GM12878 (cell line): ENCODE measurements at regions not wholly inside any gene's neighbourhood (a gene's known extent, or its start where the extent isn't known, plus 50 kb on each side); places are given as distances from the start of the nearest gene placed in this dataset.

ENCODE experiments used
- ATAC-seq: fragments of 200-7000 bp; cut with Tn5 transposase; 3 replicates; pipeline ENCODE4 v1.9.1; 2020; ENCODE audit warnings: mild to moderate bottlenecking, moderate library complexity
- BruUV-seq: library from RNA; stranded (reverse); fragments of 400-500 nt; replicated peaks from 2 replicates; lab custom pipeline; 2021; lab: Mats Ljungman, UMichigan
- CTCF ChIA-PET: fragments of 300-600 bp; sonication (Branson Sonifier 250); formaldehyde crosslinking; extraction: SDS; loops from one replicate; lab custom pipeline; 2021; ENCODE audit warnings: inconsistent platforms; lab: Yijun Ruan, JAX
- POLR2A ChIA-PET: fragments of 350-600 bp; formaldehyde crosslinking; extraction: SDS; loops from one replicate; lab custom pipeline; 2021; ENCODE audit warnings: inconsistent platforms; lab: Charles Lee
- RAD21 ChIA-PET: fragments of 300-600 bp; sonication (Branson Sonifier 250); formaldehyde crosslinking; loops from one replicate; lab custom pipeline; 2023; ENCODE audit warnings: antibody characterized with exemption; ENCODE audit not compliant: unreplicated experiment; lab: Charles Lee
- SMC1A ChIA-PET: fragments of 300-600 bp; sonication (Branson Sonifier 250); formaldehyde crosslinking; loops from one replicate; lab custom pipeline; 2023; ENCODE audit not compliant: unreplicated experiment, uncharacterized antibody; lab: Charles Lee
- DNase-seq: peaks from one replicate; pipeline ENCODE4 v3.0.0-alpha.2; 2011; ENCODE audit warnings: low read depth, low spot score
- FAIRE-seq: peaks from 3 replicates; lab custom pipeline; 2011; peaks lifted over from hg19 to GRCh38; lab: Jason Lieb, UNC
- H2AFZ ChIP-seq: 2 replicates; pipeline ENCODE4 v1.6.0; 2011; ENCODE audit warnings: low read depth, low read length, control low read depth; ENCODE audit not compliant: control insufficient read depth
- H3K27ac ChIP-seq: 2 replicates; pipeline ENCODE4 v1.5.1; 2011; ENCODE audit warnings: control low read depth; ENCODE audit not compliant: control insufficient read depth, insufficient read depth
- H3K27me3 ChIP-seq, 2 experiments: replicated peaks in 1 of 2; 2 replicates each; pipeline versions ENCODE4 v1.6.0 to v1.6.1; 2011; ENCODE audit warnings: low read length in 1 of 2; ENCODE audit not compliant: control insufficient read depth in 2 of 2, insufficient read depth in 2 of 2
- H3K36me3 ChIP-seq, 2 experiments: 2 replicates each; pipeline ENCODE4 v1.5.1; 2011; ENCODE audit warnings: low read length in 1 of 2; ENCODE audit not compliant: control insufficient read depth in 2 of 2, insufficient read depth in 2 of 2
- H3K4me1 ChIP-seq: 2 replicates; pipeline ENCODE4 v1.6.1; 2011; ENCODE audit warnings: mild to moderate bottlenecking, low read length, moderate library complexity, mixed read lengths; ENCODE audit not compliant: control insufficient read depth, insufficient read depth
- H3K4me2 ChIP-seq: 2 replicates; pipeline ENCODE4 v1.6.0; 2011; ENCODE audit warnings: control low read depth; ENCODE audit not compliant: control insufficient read depth, insufficient read depth
- H3K4me3 ChIP-seq: fragments of 200-600 bp; sonication (generic); 2 replicates; pipeline ENCODE4 v1.5.1; 2016
- H3K79me2 ChIP-seq: 2 replicates; pipeline ENCODE4 v1.6.0; 2011; ENCODE audit warnings: low read length; ENCODE audit not compliant: control insufficient read depth, insufficient read depth
- H3K9ac ChIP-seq: 2 replicates; pipeline ENCODE4 v1.8.0; 2011; ENCODE audit warnings: low read length, control low read depth, mixed read lengths; ENCODE audit not compliant: control insufficient read depth, insufficient read depth
- H3K9me3 ChIP-seq: replicated peaks from 3 replicates; pipeline ENCODE4 v1.5.1; 2011; ENCODE audit warnings: mild to moderate bottlenecking, low read length; ENCODE audit not compliant: control insufficient read depth, insufficient read depth
- H4K20me1 ChIP-seq: 2 replicates; pipeline ENCODE4 v1.6.0; 2011; ENCODE audit not compliant: control insufficient read depth, insufficient read depth
- CEBPB ChIP-seq, 2 experiments: fragments of 150-350 bp in 1 of 2; IDR thresholded peaks; 2 replicates each; pipeline ENCODE4 v1.6.1; 2012 to 2014; ENCODE audit warnings: low read depth in 2 of 2, low read length in 2 of 2, borderline replicate concordance in 1 of 2, inconsistent platforms in 1 of 2
- CHD2 ChIP-seq: IDR thresholded peaks from 2 replicates; pipeline ENCODE4 v1.6.1; 2011; ENCODE audit warnings: low read depth, low read length, improper control_type of control experiment, borderline replicate concordance
- FOS ChIP-seq: IDR thresholded peaks from 3 replicates; pipeline ENCODE4 v1.6.1; 2011; ENCODE audit warnings: borderline replicate concordance; ENCODE audit not compliant: insufficient read length; ENCODE audit errors: extremely low read depth
- IKZF1 ChIP-seq: fragments of 450-650 bp; conservative IDR thresholded peaks from 2 replicates; pipeline ENCODE4 v1.6.1; 2017; ENCODE audit warnings: antibody characterized with exemption, mild to moderate bottlenecking
- MXI1 ChIP-seq: fragments of 150-350 bp; IDR thresholded peaks from 2 replicates; pipeline ENCODE4 v1.6.1; 2011; ENCODE audit warnings: low read depth, mild to moderate bottlenecking, inconsistent platforms, low read length, improper control_type of control experiment
- NFIC ChIP-seq: IDR thresholded peaks from 2 replicates; pipeline ENCODE4 v1.6.1; 2012; ENCODE audit warnings: low read depth, mild to moderate bottlenecking, inconsistent platforms, low read length, moderate library complexity
- RAD51 ChIP-seq: fragments of 450-650 bp; IDR thresholded peaks from 2 replicates; pipeline ENCODE4 v1.6.1; 2016; ENCODE audit warnings: moderate library complexity, mild to moderate bottlenecking, inconsistent platforms
- SKIL ChIP-seq: fragments of 450-650 bp; IDR thresholded peaks from 2 replicates; pipeline ENCODE4 v1.6.1; 2017; ENCODE audit warnings: mild to moderate bottlenecking, low read depth, inconsistent platforms; ENCODE audit not compliant: poor library complexity, severe bottlenecking
- WRNIP1 ChIP-seq: IDR thresholded peaks from 2 replicates; pipeline ENCODE4 v1.6.1; 2011; ENCODE audit warnings: low read depth, low read length, improper control_type of control experiment, borderline replicate concordance
- WGBS: methylation state at CpG from one replicate; pipeline ENCODE4 v1.1.6; 2016; ENCODE audit warnings: low lambda C conversion rate; ENCODE audit not compliant: insufficient replicate concordance, insufficient coverage; ENCODE audit errors: missing lambda C conversion rate; 5-methylcytosine and 5-hydroxymethylcytosine counted together
- in situ Hi-C: fragments of 300-500 bp; cut with MboI; formaldehyde crosslinking; loops from 9 replicates; pipeline ENCODE4 v1.14.3; 2018; ENCODE audit warnings: mixed read lengths
- intact Hi-C: fragments of 100-400 bp; cut with micrococcal nuclease; formaldehyde crosslinking; loops from one replicate; pipeline ENCODE4 v1.14.2; 2022; ENCODE audit not compliant: unreplicated experiment
- TF ChIP-seq, protein P1 (sequence below): fragments of 450-650 bp; IDR thresholded peaks from 2 replicates; pipeline ENCODE4 v1.6.1; 2016; ENCODE audit warnings: mild to moderate bottlenecking, moderate library complexity, borderline replicate concordance
- TF ChIP-seq, protein P2 (sequence below): fragments of 450-650 bp; conservative IDR thresholded peaks from 2 replicates; pipeline ENCODE4 v1.6.1; 2017; ENCODE audit warnings: mild to moderate bottlenecking, moderate library complexity

- FAIRE-seq (no peak), ATAC-seq (no peak), DNase-seq (no peak)
- in situ Hi-C loops (no loop called here), intact Hi-C loops (no loop called here)
- TF ChIP-seq MXI1: no peak
- TF ChIP-seq SKIL: no peak
- TF ChIP-seq WRNIP1: no peak
- TF ChIP-seq, protein P1, sequence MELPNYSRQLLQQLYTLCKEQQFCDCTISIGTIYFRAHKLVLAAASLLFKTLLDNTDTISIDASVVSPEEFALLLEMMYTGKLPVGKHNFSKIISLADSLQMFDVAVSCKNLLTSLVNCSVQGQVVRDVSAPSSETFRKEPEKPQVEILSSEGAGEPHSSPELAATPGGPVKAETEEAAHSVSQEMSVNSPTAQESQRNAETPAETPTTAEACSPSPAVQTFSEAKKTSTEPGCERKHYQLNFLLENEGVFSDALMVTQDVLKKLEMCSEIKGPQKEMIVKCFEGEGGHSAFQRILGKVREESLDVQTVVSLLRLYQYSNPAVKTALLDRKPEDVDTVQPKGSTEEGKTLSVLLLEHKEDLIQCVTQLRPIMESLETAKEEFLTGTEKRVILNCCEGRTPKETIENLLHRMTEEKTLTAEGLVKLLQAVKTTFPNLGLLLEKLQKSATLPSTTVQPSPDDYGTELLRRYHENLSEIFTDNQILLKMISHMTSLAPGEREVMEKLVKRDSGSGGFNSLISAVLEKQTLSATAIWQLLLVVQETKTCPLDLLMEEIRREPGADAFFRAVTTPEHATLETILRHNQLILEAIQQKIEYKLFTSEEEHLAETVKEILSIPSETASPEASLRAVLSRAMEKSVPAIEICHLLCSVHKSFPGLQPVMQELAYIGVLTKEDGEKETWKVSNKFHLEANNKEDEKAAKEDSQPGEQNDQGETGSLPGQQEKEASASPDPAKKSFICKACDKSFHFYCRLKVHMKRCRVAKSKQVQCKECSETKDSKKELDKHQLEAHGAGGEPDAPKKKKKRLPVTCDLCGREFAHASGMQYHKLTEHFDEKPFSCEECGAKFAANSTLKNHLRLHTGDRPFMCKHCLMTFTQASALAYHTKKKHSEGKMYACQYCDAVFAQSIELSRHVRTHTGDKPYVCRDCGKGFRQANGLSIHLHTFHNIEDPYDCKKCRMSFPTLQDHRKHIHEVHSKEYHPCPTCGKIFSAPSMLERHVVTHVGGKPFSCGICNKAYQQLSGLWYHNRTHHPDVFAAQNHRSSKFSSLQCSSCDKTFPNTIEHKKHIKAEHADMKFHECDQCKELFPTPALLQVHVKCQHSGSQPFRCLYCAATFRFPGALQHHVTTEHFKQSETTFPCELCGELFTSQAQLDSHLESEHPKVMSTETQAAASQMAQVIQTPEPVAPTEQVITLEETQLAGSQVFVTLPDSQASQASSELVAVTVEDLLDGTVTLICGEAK: no peak
- no peak for TF ChIP-seq RAD51
- TF ChIP-seq CEBPB (IDR thresholded peaks at IDR 0.05; ENCODE audit: borderline replicate concordance in 1 of 2, low read depth in 2 of 2, low read length in 2 of 2): no peak
- TF ChIP-seq IKZF1: no peak
- TF ChIP-seq CHD2: no peak
- TF ChIP-seq, protein P2, sequence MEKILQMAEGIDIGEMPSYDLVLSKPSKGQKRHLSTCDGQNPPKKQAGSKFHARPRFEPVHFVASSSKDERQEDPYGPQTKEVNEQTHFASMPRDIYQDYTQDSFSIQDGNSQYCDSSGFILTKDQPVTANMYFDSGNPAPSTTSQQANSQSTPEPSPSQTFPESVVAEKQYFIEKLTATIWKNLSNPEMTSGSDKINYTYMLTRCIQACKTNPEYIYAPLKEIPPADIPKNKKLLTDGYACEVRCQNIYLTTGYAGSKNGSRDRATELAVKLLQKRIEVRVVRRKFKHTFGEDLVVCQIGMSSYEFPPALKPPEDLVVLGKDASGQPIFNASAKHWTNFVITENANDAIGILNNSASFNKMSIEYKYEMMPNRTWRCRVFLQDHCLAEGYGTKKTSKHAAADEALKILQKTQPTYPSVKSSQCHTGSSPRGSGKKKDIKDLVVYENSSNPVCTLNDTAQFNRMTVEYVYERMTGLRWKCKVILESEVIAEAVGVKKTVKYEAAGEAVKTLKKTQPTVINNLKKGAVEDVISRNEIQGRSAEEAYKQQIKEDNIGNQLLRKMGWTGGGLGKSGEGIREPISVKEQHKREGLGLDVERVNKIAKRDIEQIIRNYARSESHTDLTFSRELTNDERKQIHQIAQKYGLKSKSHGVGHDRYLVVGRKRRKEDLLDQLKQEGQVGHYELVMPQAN: no peak
- no peak for TF ChIP-seq FOS
- no peak for TF ChIP-seq NFIC
- Histone ChIP-seq H3K36me3 (no peaks in the 10 kb centered on the region), H3K4me1 (no peaks in the 10 kb centered on the region), H3K27ac (no peak overlapping the region), H3K27me3 (no peaks in the 10 kb centered on the region; a peak in 3 of 4 replicates), H3K9me3 (no peaks in the 10 kb centered on the region), H4K20me1 (no peaks in the 10 kb centered on the region), H3K4me2 (no peak overlapping the region), H3K9ac (no peak overlapping the region), H3K79me2 (no peaks in the 10 kb centered on the region), H2AFZ (no peak overlapping the region), H3K4me3 (no peak overlapping the region)
- POLR2A ChIA-PET: no interaction called here
- RAD21 ChIA-PET: no interaction called here
- SMC1A ChIA-PET: no interaction called here
- BruUV-seq: no TSS peak
- CTCF ChIA-PET: interaction anchor here (0.7 kb wide), 1 partner anchor 447 kb away, joined by 3 read pairs; no protein-coding TSS in a partner anchor
- WGBS: 14% methylated on average over 11 of the region's 11 CpGs
Observed at GRCh38 chr9:135174981-135175380, 87.5 kb downstream of the OLFM1 start.
